GM12878 (cell line): ENCODE measurements at regions not wholly inside any gene's neighbourhood (a gene's known extent, or its start where the extent isn't known, plus 50 kb on each side); places are given as distances from the start of the nearest gene placed in this dataset.

ENCODE experiments used
- ATAC-seq: fragments of 200-7000 bp; cut with Tn5 transposase; 3 replicates; pipeline ENCODE4 v1.9.1; 2020; ENCODE audit warnings: mild to moderate bottlenecking, moderate library complexity
- BruUV-seq: library from RNA; stranded (reverse); fragments of 400-500 nt; replicated peaks from 2 replicates; lab custom pipeline; 2021; lab: Mats Ljungman, UMichigan
- CTCF ChIA-PET: fragments of 300-600 bp; sonication (Branson Sonifier 250); formaldehyde crosslinking; extraction: SDS; loops from one replicate; lab custom pipeline; 2021; ENCODE audit warnings: inconsistent platforms; lab: Yijun Ruan, JAX
- POLR2A ChIA-PET: fragments of 350-600 bp; formaldehyde crosslinking; extraction: SDS; loops from one replicate; lab custom pipeline; 2021; ENCODE audit warnings: inconsistent platforms; lab: Charles Lee
- RAD21 ChIA-PET: fragments of 300-600 bp; sonication (Branson Sonifier 250); formaldehyde crosslinking; loops from one replicate; lab custom pipeline; 2023; ENCODE audit warnings: antibody characterized with exemption; ENCODE audit not compliant: unreplicated experiment; lab: Charles Lee
- SMC1A ChIA-PET: fragments of 300-600 bp; sonication (Branson Sonifier 250); formaldehyde crosslinking; loops from one replicate; lab custom pipeline; 2023; ENCODE audit not compliant: unreplicated experiment, uncharacterized antibody; lab: Charles Lee
- DNase-seq: peaks from one replicate; pipeline ENCODE4 v3.0.0-alpha.2; 2011; ENCODE audit warnings: low read depth, low spot score
- FAIRE-seq: peaks from 3 replicates; lab custom pipeline; 2011; peaks lifted over from hg19 to GRCh38; lab: Jason Lieb, UNC
- H2AFZ ChIP-seq: 2 replicates; pipeline ENCODE4 v1.6.0; 2011; ENCODE audit warnings: low read depth, low read length, control low read depth; ENCODE audit not compliant: control insufficient read depth
- H3K27ac ChIP-seq: 2 replicates; pipeline ENCODE4 v1.5.1; 2011; ENCODE audit warnings: control low read depth; ENCODE audit not compliant: control insufficient read depth, insufficient read depth
- H3K27me3 ChIP-seq, 2 experiments: replicated peaks in 1 of 2; 2 replicates each; pipeline versions ENCODE4 v1.6.0 to v1.6.1; 2011; ENCODE audit warnings: low read length in 1 of 2; ENCODE audit not compliant: control insufficient read depth in 2 of 2, insufficient read depth in 2 of 2
- H3K36me3 ChIP-seq, 2 experiments: 2 replicates each; pipeline ENCODE4 v1.5.1; 2011; ENCODE audit warnings: low read length in 1 of 2; ENCODE audit not compliant: control insufficient read depth in 2 of 2, insufficient read depth in 2 of 2
- H3K4me1 ChIP-seq: 2 replicates; pipeline ENCODE4 v1.6.1; 2011; ENCODE audit warnings: mild to moderate bottlenecking, low read length, moderate library complexity, mixed read lengths; ENCODE audit not compliant: control insufficient read depth, insufficient read depth
- H3K4me2 ChIP-seq: 2 replicates; pipeline ENCODE4 v1.6.0; 2011; ENCODE audit warnings: control low read depth; ENCODE audit not compliant: control insufficient read depth, insufficient read depth
- H3K4me3 ChIP-seq: fragments of 200-600 bp; sonication (generic); 2 replicates; pipeline ENCODE4 v1.5.1; 2016
- H3K79me2 ChIP-seq: 2 replicates; pipeline ENCODE4 v1.6.0; 2011; ENCODE audit warnings: low read length; ENCODE audit not compliant: control insufficient read depth, insufficient read depth
- H3K9ac ChIP-seq: 2 replicates; pipeline ENCODE4 v1.8.0; 2011; ENCODE audit warnings: low read length, control low read depth, mixed read lengths; ENCODE audit not compliant: control insufficient read depth, insufficient read depth
- H3K9me3 ChIP-seq: replicated peaks from 3 replicates; pipeline ENCODE4 v1.5.1; 2011; ENCODE audit warnings: mild to moderate bottlenecking, low read length; ENCODE audit not compliant: control insufficient read depth, insufficient read depth
- H4K20me1 ChIP-seq: 2 replicates; pipeline ENCODE4 v1.6.0; 2011; ENCODE audit not compliant: control insufficient read depth, insufficient read depth
- CEBPZ ChIP-seq: fragments of 150-350 bp; IDR thresholded peaks from 2 replicates; pipeline ENCODE4 v1.6.1; 2016; ENCODE audit warnings: low read depth, low read length
- CREB1 ChIP-seq: IDR thresholded peaks from 2 replicates; pipeline ENCODE4 v1.6.1; 2012; ENCODE audit warnings: low read depth, mild to moderate bottlenecking, inconsistent platforms
- E2F8 ChIP-seq: fragments of 450-650 bp; IDR thresholded peaks from 2 replicates; pipeline ENCODE4 v1.6.1; 2018; ENCODE audit warnings: mild to moderate bottlenecking, low read depth, moderate library complexity; ENCODE audit not compliant: partially characterized antibody
- MYB ChIP-seq: fragments of 150-350 bp; IDR thresholded peaks from 2 replicates; pipeline ENCODE4 v1.6.1; 2014; ENCODE audit warnings: mild to moderate bottlenecking, low read depth, low read length, borderline replicate concordance
- PBX3 ChIP-seq: IDR thresholded peaks from 2 replicates; pipeline ENCODE4 v1.6.1; 2011; ENCODE audit warnings: mild to moderate bottlenecking, low read depth, low read length, moderate library complexity; ENCODE audit not compliant: insufficient replicate concordance
- WGBS: methylation state at CpG from one replicate; pipeline ENCODE4 v1.1.6; 2016; ENCODE audit warnings: low lambda C conversion rate; ENCODE audit not compliant: insufficient replicate concordance, insufficient coverage; ENCODE audit errors: missing lambda C conversion rate; 5-methylcytosine and 5-hydroxymethylcytosine counted together
- in situ Hi-C: fragments of 300-500 bp; cut with MboI; formaldehyde crosslinking; loops from 9 replicates; pipeline ENCODE4 v1.14.3; 2018; ENCODE audit warnings: mixed read lengths
- intact Hi-C: fragments of 100-400 bp; cut with micrococcal nuclease; formaldehyde crosslinking; loops from one replicate; pipeline ENCODE4 v1.14.2; 2022; ENCODE audit not compliant: unreplicated experiment

GRCh38 chr3:70868561-70868960, 556.1 kb upstream of the MDFIC2 start:
- H2AFZ ChIP-seq = no peak overlapping the region

More at GRCh38 chr3:70868561-70868960, 556.1 kb upstream of the MDFIC2 start:
- H3K27ac ChIP-seq = no peak overlapping the region
- BruUV-seq = no TSS peak
- no peaks in the 10 kb centered on the region for H3K27me3 ChIP-seq
- ATAC-seq = no peak
- 0% methylated on average over 2 of the region's 2 CpGs for WGBS
- ChIA-PET SMC1A (no interaction called here), POLR2A (no interaction called here), CTCF (no interaction called here)
- no peak for DNase-seq
- intact Hi-C loops = no loop called here
- no peak overlapping the region for H3K9ac ChIP-seq
- no peak for FAIRE-seq
- no peaks in the 10 kb centered on the region for H3K4me1 ChIP-seq
- TF ChIP-seq PBX3 (no peak), CREB1 (no peak), E2F8 (no peak), MYB (no peak), CEBPZ (no peak)
- TF ChIP-seq, all 136 proteins: peak for 0
- RAD21 ChIA-PET = no interaction called here
- no peak overlapping the region for H3K4me2 ChIP-seq
- in situ Hi-C loops = no loop called here
- no peaks in the 10 kb centered on the region for H3K36me3 ChIP-seq
- H4K20me1 ChIP-seq = no peaks in the 10 kb centered on the region
- H3K9me3 ChIP-seq = no peaks in the 10 kb centered on the region
- no peaks in the 10 kb centered on the region for H3K79me2 ChIP-seq
- no peak overlapping the region for H3K4me3 ChIP-seq
